CD14-positive monocyte (primary cell): ENCODE measurements at regions not wholly inside any gene's neighbourhood (a gene's known extent, or its start where the extent isn't known, plus 50 kb on each side); places are given as distances from the start of the nearest gene placed in this dataset.

ENCODE experiments used
- DNase-seq, 3 donors: peaks; one replicate each; pipeline ENCODE4 v3.0.0-alpha.2; 2011 to 2022
- H2AFZ ChIP-seq: 2 replicates; pipeline ENCODE4 v1.6.0; 2012; ENCODE audit warnings: mild to moderate bottlenecking, low read depth, low read length, inconsistent platforms; ENCODE audit not compliant: insufficient read depth, poor library complexity, severe bottlenecking
- H3K27ac ChIP-seq, 2 donors: 1 replicate in 1 of 2; 2 replicates in 1 of 2; pipeline ENCODE4 v1.5.1; 2012 to 2013; ENCODE audit warnings: low read length in 2 of 2, control low read depth in 1 of 2, inconsistent platforms in 1 of 2, low read depth in 1 of 2, mild to moderate bottlenecking in 1 of 2
- H3K27me3 ChIP-seq, 2 donors: one replicate each; pipeline versions ENCODE4 v1.6.0 to v1.6.1; 2011 to 2013; ENCODE audit warnings: low read length in 2 of 2; ENCODE audit not compliant: control insufficient read depth in 2 of 2, insufficient read depth in 2 of 2
- H3K36me3 ChIP-seq, 2 donors: replicated peaks in 1 of 2; 1 replicate in 1 of 2; 2 replicates in 1 of 2; pipeline versions ENCODE4 v1.5.1 to v1.6.1; 2012 to 2013; ENCODE audit warnings: low read length in 2 of 2, control low read depth in 1 of 2, inconsistent platforms in 1 of 2, mild to moderate bottlenecking in 1 of 2; ENCODE audit not compliant: insufficient read depth in 2 of 2, control insufficient read depth in 1 of 2
- H3K4me1 ChIP-seq, 2 donors: 1 replicate in 1 of 2; 2 replicates in 1 of 2; pipeline versions ENCODE4 v1.5.1 to v1.6.1; 2012 to 2013; ENCODE audit warnings: low read length in 2 of 2, control low read depth in 1 of 2, inconsistent platforms in 1 of 2, mild to moderate bottlenecking in 1 of 2, moderate library complexity in 1 of 2; ENCODE audit not compliant: insufficient read depth in 2 of 2, control insufficient read depth in 1 of 2
- H3K4me2 ChIP-seq: replicated peaks from 2 replicates; pipeline ENCODE3; 2012; ENCODE audit warnings: low read length, moderate library complexity, mild to moderate bottlenecking; ENCODE audit not compliant: poor library complexity, severe bottlenecking; ENCODE audit errors: extremely low read depth
- H3K4me3 ChIP-seq, 3 experiments: fragments of 200-600 bp in 1 of 3; sonication (generic) in 1 of 3; replicated peaks in 1 of 3; 1 replicate in 2 of 3; 2 replicates in 1 of 3; pipeline ENCODE4 v1.5.1; 2011 to 2013; ENCODE audit warnings: low read length in 3 of 3, mild to moderate bottlenecking in 3 of 3, control low read depth in 2 of 3, low read depth in 2 of 3, inconsistent platforms in 1 of 3, moderate library complexity in 1 of 3
- H3K79me2 ChIP-seq: 2 replicates; pipeline ENCODE4 v1.6.0; 2012; ENCODE audit warnings: mild to moderate bottlenecking, control low read depth, inconsistent platforms, low read length, moderate library complexity; ENCODE audit not compliant: insufficient read depth
- H3K9ac ChIP-seq: 2 replicates; pipeline ENCODE4 v1.6.0; 2017; ENCODE audit warnings: low read length, mild to moderate bottlenecking; ENCODE audit not compliant: insufficient read depth, poor library complexity, severe bottlenecking
- H3K9me3 ChIP-seq, 2 donors: replicated peaks in 1 of 2; 1 replicate in 1 of 2; 2 replicates in 1 of 2; pipeline versions ENCODE4 v1.5.1 to v1.6.1; 2012 to 2013; ENCODE audit warnings: low read length in 2 of 2, control low read depth in 1 of 2; ENCODE audit not compliant: control insufficient read depth in 1 of 2, insufficient read depth in 1 of 2
- H4K20me1 ChIP-seq: 2 replicates; pipeline ENCODE4 v1.6.0; 2012; ENCODE audit warnings: mild to moderate bottlenecking, low read length, control low read depth, moderate library complexity; ENCODE audit not compliant: insufficient read depth
- H3K27ac Mint-ChIP-seq, 7 donors: one replicate each; pipeline ENCODE4 v1.8.0; 2020; ENCODE audit warnings: mild to moderate bottlenecking in 7 of 7, mixed read lengths in 7 of 7, moderate library complexity in 6 of 7, inconsistent platforms in 2 of 7
- H3K27me3 Mint-ChIP-seq, 3 donors: one replicate each; pipeline ENCODE4 v1.8.0; 2021 to 2022; ENCODE audit warnings: low read depth in 3 of 3, mild to moderate bottlenecking in 3 of 3, mixed read lengths in 3 of 3, moderate library complexity in 3 of 3, inconsistent platforms in 1 of 3
- H3K36me3 Mint-ChIP-seq, 2 donors: one replicate each; pipeline ENCODE4 v1.8.0; 2020; ENCODE audit warnings: mixed read lengths in 2 of 2, inconsistent platforms in 1 of 2, mild to moderate bottlenecking in 1 of 2
- H3K4me1 Mint-ChIP-seq: one replicate; pipeline ENCODE4 v1.8.0; 2020; ENCODE audit warnings: mild to moderate bottlenecking, mixed read lengths
- H3K4me3 Mint-ChIP-seq, 2 donors: one replicate each; pipeline ENCODE4 v1.8.0; 2020; ENCODE audit warnings: mild to moderate bottlenecking in 2 of 2, mixed read lengths in 2 of 2, moderate library complexity in 1 of 2
- H3K9me3 Mint-ChIP-seq, 7 donors: one replicate each; pipeline ENCODE4 v1.8.0; 2020 to 2022; ENCODE audit warnings: mixed read lengths in 7 of 7, mild to moderate bottlenecking in 6 of 7, moderate library complexity in 6 of 7, inconsistent platforms in 2 of 7
- CTCF ChIP-seq: fragments of 200-600 bp; IDR thresholded peaks from one replicate; pipeline ENCODE4 v1.8.0; 2022; ENCODE audit warnings: antibody characterized with exemption, mild to moderate bottlenecking
- WGBS: methylation state at CpG from one replicate; pipeline ENCODE4 v1.1.5; 2013; ENCODE audit warnings: missing lambda C conversion rate; ENCODE audit not compliant: insufficient coverage; 5-methylcytosine and 5-hydroxymethylcytosine counted together
- intact Hi-C, 2 donors: fragments of 100-400 bp; cut with micrococcal nuclease; formaldehyde crosslinking; loops; one replicate each; pipeline versions ENCODE4 v1.15.0 to v1.15.1; 2023

- Histone ChIP-seq H3K79me2 (no peaks in the 10 kb centered on the region), H3K27ac (no peak overlapping the region), H3K9me3 (no peaks in the 10 kb centered on the region), H3K4me2 (no peak overlapping the region), H2AFZ (no peak overlapping the region), H3K4me1 (no peaks in the 10 kb centered on the region), H3K27me3 (no peaks in the 10 kb centered on the region), H3K4me3 (no peak overlapping the region), H3K9ac (no peak overlapping the region), H4K20me1 (no peaks in the 10 kb centered on the region), H3K36me3 (no peaks in the 10 kb centered on the region)
- Mint-ChIP-seq H3K36me3 (no peaks in the 10 kb centered on the region), H3K9me3 (peaks cover 0 to 9% (median 4%) of the 10 kb centered on the region in 7 donors), H3K27ac (no peak overlapping the region), H3K4me1 (no peaks in the 10 kb centered on the region), H3K27me3 (peaks cover 0 to 6% (median 3%) of the 10 kb centered on the region in 3 donors), H3K4me3 (no peak overlapping the region)
- intact Hi-C loops: no loop called here
- WGBS: 85% methylated on average over 4 of the region's 4 CpGs
- TF ChIP-seq CTCF: no peak
- no peak for DNase-seq
Measured at GRCh38 chr3:54038391-54038790, 84.0 kb upstream of the CACNA2D3 start.

GRCh38 chr3:54036543-54036942, 85.8 kb upstream of the CACNA2D3 start:
- Histone ChIP-seq H3K9ac (no peak overlapping the region), H3K9me3 (no peaks in the 10 kb centered on the region), H3K27ac (no peak overlapping the region), H3K4me3 (no peak overlapping the region), H4K20me1 (no peaks in the 10 kb centered on the region), H2AFZ (no peak overlapping the region), H3K36me3 (no peaks in the 10 kb centered on the region), H3K79me2 (no peaks in the 10 kb centered on the region), H3K4me1 (no peaks in the 10 kb centered on the region), H3K27me3 (no peaks in the 10 kb centered on the region), H3K4me2 (no peak overlapping the region)
- intact Hi-C loops: no loop called here
- H3K4me1 Mint-ChIP-seq: no peaks in the 10 kb centered on the region
- no peaks in the 10 kb centered on the region for H3K36me3 Mint-ChIP-seq
- no peak for TF ChIP-seq CTCF
- H3K27ac Mint-ChIP-seq: no peak overlapping the region
- no peak for DNase-seq
- 100% methylated on average over 1 of the region's 2 CpGs for WGBS
- H3K4me3 Mint-ChIP-seq: no peak overlapping the region
- peaks cover 0 to 7% (median 4%) of the 10 kb centered on the region in 7 donors for H3K9me3 Mint-ChIP-seq
- peaks cover 0 to 7% (median 6%) of the 10 kb centered on the region in 3 donors for H3K27me3 Mint-ChIP-seq
